HepG2 (cell line): ENCODE measurements at regions not wholly inside any gene's neighbourhood (a gene's known extent, or its start where the extent isn't known, plus 50 kb on each side); places are given as distances from the start of the nearest gene placed in this dataset.

ENCODE experiments used
- ATAC-seq: fragments of 200-7000 bp; cut with Tn5 transposase; 3 replicates; pipeline ENCODE4 v1.9.1; 2020; ENCODE audit warnings: mild to moderate bottlenecking, moderate library complexity
- BruUV-seq: library from RNA; stranded (reverse); fragments of 400-500 nt; replicated peaks from 2 replicates; lab custom pipeline; 2021; lab: Mats Ljungman, UMichigan
- CTCF ChIA-PET: fragments of 300-600 bp; formaldehyde crosslinking; extraction: SDS; loops from one replicate; lab custom pipeline; 2021; ENCODE audit warnings: low total read pairs, inconsistent platforms, low intra/inter-chr PET ratio; lab: Yijun Ruan, JAX
- POLR2A ChIA-PET: fragments of 350-600 bp; sonication (Branson Sonifier 250); formaldehyde crosslinking; loops from one replicate; lab custom pipeline; 2020; ENCODE audit warnings: antibody characterized with exemption, inconsistent platforms; lab: Yijun Ruan, JAX
- DNase-seq: peaks from one replicate; pipeline ENCODE4 v3.0.0-alpha.2; 2015; ENCODE audit warnings: low spot score
- FAIRE-seq: peaks from 3 replicates; lab custom pipeline; 2011; peaks lifted over from hg19 to GRCh38; lab: Jason Lieb, UNC
- H2AFZ ChIP-seq: one replicate; pipeline ENCODE4 v1.6.1; 2011; ENCODE audit warnings: low read length, inconsistent platforms
- H3K27ac ChIP-seq: fragments of 300-600 bp; 3 replicates; pipeline ENCODE4 v1.8.0; 2011; ENCODE audit warnings: mixed run types, mild to moderate bottlenecking, mixed read lengths, low read length, inconsistent platforms; ENCODE audit not compliant: insufficient read depth; ENCODE audit errors: extremely low read length
- H3K27me3 ChIP-seq, 2 experiments: fragments of 200-600 bp in 1 of 2; 2 replicates in 1 of 2; 3 replicates in 1 of 2; pipeline versions ENCODE4 v1.6.0 to v1.8.0; 2011; ENCODE audit warnings: low read length in 2 of 2, mild to moderate bottlenecking in 2 of 2, moderate library complexity in 2 of 2, inconsistent platforms in 1 of 2; ENCODE audit not compliant: insufficient read depth in 2 of 2, control insufficient read depth in 1 of 2
- H3K36me3 ChIP-seq, 2 experiments: fragments of 200-600 bp in 1 of 2; replicated peaks in 1 of 2; 2 replicates in 1 of 2; 3 replicates in 1 of 2; pipeline versions ENCODE4 v1.5.1 to v1.8.0; 2011; ENCODE audit warnings: low read length in 2 of 2, inconsistent platforms in 1 of 2; ENCODE audit not compliant: insufficient read depth in 2 of 2, control insufficient read depth in 1 of 2
- H3K4me1 ChIP-seq: 2 replicates; pipeline ENCODE4 v1.5.1; 2012; ENCODE audit warnings: low read length, inconsistent platforms; ENCODE audit not compliant: insufficient read depth
- H3K4me2 ChIP-seq: 2 replicates; pipeline ENCODE4 v1.6.0; 2011; ENCODE audit warnings: low read depth, low read length, inconsistent platforms
- H3K4me3 ChIP-seq, 3 experiments: fragments of 200-600 bp in 1 of 3; sonication (generic), shearing (Covaris generic) in 1 of 3; replicated peaks in 1 of 3; 2 replicates each; pipeline ENCODE4 v1.5.1; 2011 to 2016; ENCODE audit warnings: low read length in 3 of 3, inconsistent platforms in 2 of 3, low read depth in 2 of 3, mild to moderate bottlenecking in 2 of 3, control low read depth in 1 of 3, mixed read lengths in 1 of 3; ENCODE audit not compliant: insufficient read depth in 1 of 3
- H3K79me2 ChIP-seq: one replicate; pipeline ENCODE4 v1.6.1; 2011; ENCODE audit warnings: low read length, inconsistent platforms; ENCODE audit not compliant: insufficient read depth
- H3K9ac ChIP-seq: 2 replicates; pipeline ENCODE4 v1.6.0; 2011; ENCODE audit warnings: mild to moderate bottlenecking, low read depth, low read length, inconsistent platforms; ENCODE audit not compliant: insufficient read depth
- H3K9me3 ChIP-seq: 2 replicates; pipeline ENCODE4 v1.5.1; 2012; ENCODE audit warnings: mild to moderate bottlenecking, low read length
- H4K20me1 ChIP-seq: 2 replicates; pipeline ENCODE4 v1.6.0; 2011; ENCODE audit warnings: inconsistent platforms, mild to moderate bottlenecking, low read length, moderate library complexity; ENCODE audit not compliant: insufficient read depth
- ARID5B ChIP-seq: IDR thresholded peaks from 2 replicates; pipeline ENCODE4 v1.4.0; 2020; ENCODE audit warnings: mild to moderate bottlenecking, missing genetic modification reagents
- CHD2 ChIP-seq: IDR thresholded peaks from 2 replicates; pipeline ENCODE4 v1.6.1; 2011; ENCODE audit warnings: low read depth, low read length, improper control_type of control experiment
- DMTF1 ChIP-seq: sonication (generic); formaldehyde crosslinking; IDR thresholded peaks from 2 replicates; pipeline ENCODE4 v1.4.0; 2020; ENCODE audit warnings: mild to moderate bottlenecking, missing genetic modification reagents
- RELA ChIP-seq: sonication (generic); formaldehyde crosslinking; IDR thresholded peaks from 2 replicates; pipeline ENCODE4 v1.4.0; 2020; ENCODE audit warnings: missing genetic modification reagents
- RNF219 ChIP-seq: sonication (generic); formaldehyde crosslinking; IDR thresholded peaks from 2 replicates; pipeline ENCODE4 v1.5.0; 2020; ENCODE audit warnings: mild to moderate bottlenecking, missing genetic modification reagents
- SIX1 ChIP-seq: sonication (generic); formaldehyde crosslinking; IDR thresholded peaks from 2 replicates; pipeline ENCODE4 v1.4.0; 2020; ENCODE audit warnings: missing genetic modification reagents, borderline replicate concordance
- SIX4 ChIP-seq: sonication (generic); formaldehyde crosslinking; IDR thresholded peaks from 2 replicates; pipeline ENCODE4 v1.4.0; 2020; ENCODE audit warnings: missing genetic modification reagents
- SP1 ChIP-seq, 2 experiments: fragments of 450-650 bp in 1 of 2; sonication (generic) in 1 of 2; formaldehyde crosslinking in 1 of 2; IDR thresholded peaks; 2 replicates each; pipeline versions ENCODE4 v1.4.0 to v1.6.1; 2016 to 2020; ENCODE audit warnings: missing genetic modification reagents in 1 of 2
- TARDBP ChIP-seq: sonication (generic); formaldehyde crosslinking; IDR thresholded peaks from 2 replicates; pipeline ENCODE4 v1.8.0; 2022; ENCODE audit warnings: mild to moderate bottlenecking, missing genetic modification reagents
- ZNF138 ChIP-seq: sonication (generic); formaldehyde crosslinking; IDR thresholded peaks from 2 replicates; pipeline ENCODE4 v1.5.0; 2020; ENCODE audit warnings: mild to moderate bottlenecking, low read depth, missing genetic modification reagents
- ZNF607 ChIP-seq: sonication (generic); formaldehyde crosslinking; IDR thresholded peaks from 2 replicates; pipeline ENCODE4 v1.5.1; 2020; ENCODE audit warnings: missing genetic modification reagents, mild to moderate bottlenecking, borderline replicate concordance
- ZNF615 ChIP-seq: sonication (generic); formaldehyde crosslinking; IDR thresholded peaks from 2 replicates; pipeline ENCODE4 v1.5.0; 2020; ENCODE audit warnings: mild to moderate bottlenecking, missing genetic modification reagents, borderline replicate concordance
- ZNF770 ChIP-seq: sonication (generic); formaldehyde crosslinking; IDR thresholded peaks from 2 replicates; pipeline ENCODE4 v1.5.0; 2020; ENCODE audit warnings: mild to moderate bottlenecking, missing genetic modification reagents
- WGBS: methylation state at CpG from one replicate; pipeline ENCODE4 v1.1.6; 2017; ENCODE audit warnings: low lambda C conversion rate; 5-methylcytosine and 5-hydroxymethylcytosine counted together
- in situ Hi-C: cut with HindIII; loops from 2 replicates; pipeline ENCODE4 v1.10.0; 2017; ENCODE audit warnings: low pct_unique_long_range_greater_than_20kb; ENCODE audit not compliant: extremely low pct_ligation_motif_present
- intact Hi-C: fragments of 100-400 bp; cut with micrococcal nuclease; formaldehyde crosslinking; loops from one replicate; pipeline ENCODE4 v1.10.0; 2022; ENCODE audit not compliant: unreplicated experiment

- H3K36me3 ChIP-seq, result no peaks in the 10 kb centered on the region
- ChIA-PET CTCF (no interaction called here), POLR2A (no interaction called here)
- no peaks in the 10 kb centered on the region for H4K20me1 ChIP-seq
- H3K27ac ChIP-seq, result no peak overlapping the region
- no peak overlapping the region for H3K4me2 ChIP-seq
- TF ChIP-seq RELA (CRISPR knock-in tag) (no peak), ZNF615 (CRISPR knock-in tag) (no peak), SP1 (IDR thresholded peaks at IDR 0.05) (no peak), SP1 (CRISPR knock-in tag; IDR thresholded peaks at IDR 0.05) (no peak), ZNF607 (no peak), RNF219 (CRISPR knock-in tag) (no peak), ZNF770 (no peak), TARDBP (no peak), DMTF1 (CRISPR knock-in tag) (no peak), SIX1 (CRISPR knock-in tag) (peak; percentile 34; the same call in 1 of the 2 replicates), SIX4 (CRISPR knock-in tag) (peak; percentile 64; the same call in 1 of the 2 replicates), ZNF138 (no peak), CHD2 (no peak), ARID5B (CRISPR knock-in tag) (no peak)
- in situ Hi-C loops, result no loop called here
- peaks cover 88% of the 10 kb centered on the region for H3K4me1 ChIP-seq
- no peak overlapping the region for H3K4me3 ChIP-seq
- H3K9ac ChIP-seq, result no peak overlapping the region
- FAIRE-seq (no peak), ATAC-seq (no peak), DNase-seq (no peak)
- no TSS peak for BruUV-seq
- H3K79me2 ChIP-seq, result no peaks in the 10 kb centered on the region
- no peaks in the 10 kb centered on the region for H3K9me3 ChIP-seq
- H2AFZ ChIP-seq, result no peak overlapping the region
- 66% methylated on average over 2 of the region's 2 CpGs for WGBS
- intact Hi-C loops, result loop anchor here (10.0 kb wide), 2 partner anchors 69 to 289 kb away; no protein-coding TSS in a partner anchor
- H3K27me3 ChIP-seq, result no peaks in the 10 kb centered on the region
These were observed 325.8 kb upstream of the CTNNB1 start for GRCh38 chr3:40873476-40873875.
